COLO668 (cell line): ENCODE measurements at regions not wholly inside any gene's neighbourhood (a gene's known extent, or its start where the extent isn't known, plus 50 kb on each side); places are given as distances from the start of the nearest gene placed in this dataset.
A peak's percentile ranks its signal among the peaks of the same experiment; 100 is the strongest.

Experiments used
- DNase-seq: peaks from one replicate; lab custom pipeline; 2025; ENCODE audit not compliant: unreplicated experiment; lab: John Stamatoyannopoulos, UW

- no peak for DNase-seq
Measured at GRCh38 chr1:34650090-34650489, 104.8 kb upstream of the GJB5 start.

DNA sequence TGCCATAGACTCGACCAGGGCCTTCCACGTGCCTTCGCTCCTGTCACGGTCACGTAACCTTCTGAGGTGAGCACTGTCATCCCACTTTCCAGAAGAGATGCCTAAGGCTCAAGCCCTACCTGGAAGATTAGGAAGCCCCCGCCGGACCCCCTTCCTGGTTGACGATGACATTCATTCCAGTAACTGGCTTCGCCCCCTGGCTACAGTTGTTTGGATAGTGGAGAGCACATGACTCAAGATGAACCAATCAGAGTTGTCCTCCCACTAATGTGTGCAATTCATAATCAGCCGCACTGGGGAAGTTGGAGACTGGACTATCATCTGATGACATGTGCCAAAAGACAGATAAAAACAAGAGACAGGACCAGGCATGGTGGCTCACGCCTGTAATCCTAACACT is 104.0 kb upstream of the GJB5 start:
- DNase-seq, result no peak

GRCh38 chr1:34653110-34653509 is 101.7 kb upstream of the GJB5 start:
- DNase-seq, result no peak

DNA sequence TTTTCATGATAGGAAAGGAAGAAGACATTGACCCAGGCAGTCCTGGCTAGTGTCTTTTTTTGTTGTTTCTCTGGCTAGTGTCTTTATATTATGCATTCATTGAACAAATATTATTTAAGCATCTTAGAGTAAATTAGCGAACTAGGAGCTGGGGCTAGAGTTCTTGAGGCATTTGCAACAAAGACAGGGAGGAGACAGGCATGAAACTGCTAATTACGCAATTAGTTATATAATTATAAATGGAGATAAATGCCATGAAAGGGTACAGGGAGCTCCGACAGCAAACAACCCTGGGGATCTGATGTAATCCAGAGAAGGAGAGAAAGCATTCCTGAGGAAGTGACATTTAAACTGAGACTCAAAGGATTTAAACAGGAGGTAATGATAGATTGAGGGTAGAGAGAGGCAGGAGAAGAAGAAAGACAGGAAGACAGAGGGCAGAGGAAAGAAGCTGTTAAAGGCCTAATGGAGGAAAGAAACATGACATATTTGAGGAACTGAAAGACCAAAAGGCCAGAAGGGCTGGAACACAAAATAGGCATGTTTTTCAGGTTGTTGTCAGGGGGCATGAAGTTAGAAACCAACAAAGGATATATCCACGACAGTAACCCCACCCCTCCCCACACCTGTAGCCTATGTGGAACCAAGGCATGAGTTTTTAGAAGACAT is 99.5 kb upstream of the GJB5 start:
- no peak for DNase-seq

DNA sequence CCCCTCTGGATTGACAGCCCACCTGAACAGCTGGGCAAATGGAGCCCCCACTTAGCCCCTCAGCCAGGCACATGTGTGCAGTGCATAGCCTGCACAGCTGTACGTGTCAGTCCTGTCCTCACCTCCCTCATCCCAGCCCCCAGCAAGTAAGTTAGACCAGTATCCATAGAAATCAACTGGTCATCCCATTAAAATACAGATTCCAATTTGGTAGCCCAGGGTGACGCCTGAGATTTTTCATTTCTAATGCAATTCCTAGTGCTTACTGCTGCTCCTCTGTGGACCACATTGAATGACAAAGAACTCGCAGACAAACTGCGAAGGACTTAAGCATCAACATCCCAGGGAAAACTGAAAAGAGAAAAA is 99.0 kb upstream of the GJB5 start:
- DNase-seq, result no peak

DNA sequence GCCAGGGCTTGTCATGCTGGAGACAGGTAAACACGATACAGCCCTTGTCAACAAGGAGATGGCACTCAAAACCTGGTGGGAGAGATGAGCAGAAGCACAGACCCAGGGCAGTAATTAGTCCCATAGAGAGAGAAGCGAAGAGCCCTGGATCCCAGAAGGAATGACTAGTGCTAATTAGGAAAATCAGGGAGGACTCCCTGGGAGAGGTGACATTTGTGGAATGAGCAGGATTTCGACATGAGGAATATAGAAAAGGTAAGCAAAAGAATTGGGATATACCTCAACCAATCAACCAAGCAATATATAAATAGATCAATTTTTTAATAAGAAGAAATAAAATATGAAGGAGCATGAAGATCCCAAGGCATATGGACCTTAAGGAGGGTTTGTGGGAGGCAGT is 98.5 kb upstream of the GJB5 start:
- no peak for DNase-seq

DNA sequence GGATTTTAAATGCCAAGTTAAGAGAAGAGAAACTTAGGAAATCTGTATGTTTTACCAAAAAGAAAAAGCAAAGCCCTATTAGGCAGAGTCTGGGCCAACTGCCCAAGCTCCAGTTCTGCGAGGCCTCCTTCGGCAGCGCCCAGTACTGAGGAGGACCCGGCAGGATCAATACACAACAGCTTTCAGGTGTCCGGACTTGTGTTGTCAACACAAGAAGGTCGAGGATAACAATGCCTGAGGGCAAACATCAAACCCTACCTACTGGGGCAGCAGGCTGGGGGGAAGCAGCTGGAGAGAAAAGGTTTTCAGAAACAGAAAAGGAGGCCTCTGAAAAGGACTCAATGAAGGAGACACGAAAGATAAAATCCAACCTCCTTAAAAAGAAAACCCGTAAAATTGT is 98.1 kb upstream of the GJB5 start:
- DNase-seq, result no peak

GRCh38 chr1:34657266-34657665 is 97.6 kb upstream of the GJB5 start:
- DNase-seq, result no peak

GRCh38 chr1:34657849-34658248 is 97.0 kb upstream of the GJB5 start:
- DNase-seq, result no peak

- DNase-seq, result no peak
Measured at GRCh38 chr1:34663031-34663430, 91.8 kb upstream of the GJB5 start.

DNA sequence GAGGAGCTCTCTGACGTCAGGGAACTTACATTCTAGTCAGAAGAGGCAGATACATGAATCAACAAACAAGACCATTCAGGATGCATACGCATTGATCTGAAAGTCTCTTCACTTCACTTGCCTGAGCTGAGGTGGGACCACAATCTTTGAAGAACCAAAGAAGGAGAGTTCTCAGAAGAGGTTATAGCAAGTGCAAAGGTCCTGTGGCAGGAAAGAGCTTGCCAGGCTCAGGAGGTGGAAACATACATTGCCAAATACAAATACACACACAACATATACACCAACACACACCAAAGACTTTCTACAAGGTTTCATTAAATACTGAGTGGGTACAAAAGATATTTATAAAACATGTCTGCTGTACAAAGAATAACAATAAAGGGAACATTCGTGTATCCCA is 86.8 kb upstream of the GJB5 start:
- no peak for DNase-seq

DNA sequence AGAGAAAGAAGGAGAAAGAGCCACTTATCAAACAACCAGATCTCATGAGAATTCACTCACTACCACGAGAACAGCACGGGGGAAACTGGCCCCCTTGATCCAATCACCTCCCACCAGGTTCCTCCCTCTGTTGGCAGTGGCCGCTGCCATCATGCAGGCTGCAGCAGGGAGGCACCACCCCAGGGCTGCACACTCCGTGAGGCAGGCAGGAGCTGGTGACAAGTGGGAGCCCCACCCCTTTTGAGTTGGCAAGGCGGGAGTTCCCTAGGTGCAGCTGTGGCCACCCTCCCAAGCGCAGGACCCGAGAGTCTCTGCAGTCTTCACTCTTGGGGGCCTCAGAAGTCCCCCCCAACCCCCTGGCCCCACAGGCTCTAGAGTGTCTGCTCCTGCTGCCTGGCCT is 83.9 kb upstream of the GJB5 start:
- no peak for DNase-seq

GRCh38 chr1:34671887-34672286 is 83.0 kb upstream of the GJB5 start:
- no peak for DNase-seq

- peak; percentile 57 for DNase-seq
Measured at GRCh38 chr1:34681480-34682451, 73.1 kb upstream of the GJB5 start.

GRCh38 chr1:34682452-34683223 is 72.2 kb upstream of the GJB5 start:
- no peak for DNase-seq

- DNase-seq, result no peak
Measured at GRCh38 chr1:34683616-34684015, 71.2 kb upstream of the GJB5 start.

GRCh38 chr1:34684266-34684665 is 70.6 kb upstream of the GJB5 start:
- no peak for DNase-seq

DNA sequence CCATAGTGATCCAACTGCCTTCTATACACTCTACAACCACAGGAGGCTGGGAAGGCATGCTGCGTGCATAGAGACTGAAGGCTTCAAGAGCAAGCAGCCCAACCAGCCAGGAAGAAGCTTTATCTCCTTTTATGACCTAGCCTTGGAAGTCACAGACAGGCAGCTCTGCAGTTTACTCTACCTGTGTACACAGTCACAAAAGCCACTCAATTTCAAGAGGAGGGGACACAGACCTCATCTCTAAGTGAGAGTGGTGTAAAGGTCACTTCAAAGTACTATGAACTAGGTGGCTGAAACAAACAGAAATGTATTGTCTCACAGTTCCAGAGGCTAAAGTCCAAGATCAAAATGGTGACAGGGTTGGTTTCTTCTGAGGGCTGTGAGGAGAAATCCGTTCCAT is 69.6 kb upstream of the GJB5 start:
- DNase-seq, result no peak

- no peak for DNase-seq
Measured at GRCh38 chr1:34686531-34686930, 68.3 kb upstream of the GJB5 start.

DNA sequence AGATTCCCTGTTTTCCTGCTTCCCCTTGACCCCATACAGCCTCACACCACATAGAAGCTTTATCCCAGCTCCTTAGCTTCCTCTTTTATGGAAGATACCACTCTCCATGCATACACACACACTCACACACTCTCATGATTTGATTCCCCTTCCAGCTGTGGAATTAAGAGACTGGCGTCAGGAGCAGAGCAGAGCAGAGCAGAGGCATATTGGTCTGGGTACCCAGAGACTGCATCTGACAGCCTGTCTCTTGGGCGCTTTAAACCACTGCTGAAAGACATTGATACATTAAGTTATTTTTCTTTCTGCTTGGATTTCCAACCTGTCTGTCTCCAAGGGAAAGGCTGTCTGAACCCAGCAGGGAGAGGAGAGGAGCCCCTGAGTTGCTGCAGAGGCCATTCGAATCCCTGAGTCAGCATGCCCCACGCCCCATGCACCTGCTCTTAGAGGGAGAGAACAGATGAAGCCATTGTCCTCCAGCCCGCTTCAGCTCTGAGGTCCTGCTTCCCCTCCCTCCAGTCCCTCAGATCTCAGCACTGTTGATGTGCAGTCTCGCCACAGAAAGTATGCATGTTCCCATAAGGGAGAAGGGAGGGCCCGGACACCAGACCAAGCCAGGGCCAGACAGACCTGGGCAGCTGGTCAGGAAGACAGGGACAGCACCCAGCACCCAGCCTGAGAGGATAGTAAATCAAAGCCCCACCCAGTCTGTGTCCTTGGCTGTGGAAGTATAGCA is 66.7 kb upstream of the GJB5 start:
- no peak for DNase-seq

DNA sequence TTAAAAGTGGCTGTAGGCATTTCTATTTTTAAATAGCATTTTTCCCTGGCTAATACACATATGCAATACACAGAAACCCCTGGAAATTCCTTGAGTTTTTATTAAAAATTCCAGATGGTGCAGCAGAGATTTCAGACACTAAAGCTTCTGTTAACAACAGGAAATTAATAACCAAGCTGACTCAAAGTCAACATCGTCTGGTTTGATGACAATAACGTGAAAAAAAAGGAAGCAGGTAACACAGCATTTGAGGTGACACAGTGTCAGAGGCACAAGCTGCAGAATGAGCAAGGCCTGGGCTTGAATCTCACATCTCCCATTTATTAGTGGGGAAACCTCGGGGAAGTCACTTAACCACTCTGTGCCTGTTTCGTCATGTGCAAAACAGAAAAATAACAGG is 64.6 kb upstream of the GJB5 start:
- DNase-seq, result no peak
